Fibroblast of lung (primary cell): ENCODE measurements at regions not wholly inside any gene's neighbourhood (a gene's known extent, or its start where the extent isn't known, plus 50 kb on each side); places are given as distances from the start of the nearest gene placed in this dataset.

Source experiments
- DNase-seq, 2 donors: peaks; one replicate each; pipeline versions ENCODE4 v3.0.0 to v3.0.0-alpha.2; 2010; ENCODE audit warnings: low read depth in 2 of 2
- H2AFZ ChIP-seq: 2 replicates; pipeline ENCODE4 v1.5.1; 2012; ENCODE audit warnings: low read length, control low read depth, inconsistent platforms
- H3K27ac ChIP-seq: 2 replicates; pipeline ENCODE4 v1.5.1; 2011; ENCODE audit warnings: low read length, control low read depth; ENCODE audit not compliant: insufficient read depth
- H3K27me3 ChIP-seq: 2 replicates; pipeline ENCODE4 v1.5.1; 2011; ENCODE audit warnings: mild to moderate bottlenecking, low read length; ENCODE audit not compliant: control insufficient read depth, insufficient read depth
- H3K36me3 ChIP-seq: 2 replicates; pipeline ENCODE4 v1.5.1; 2011; ENCODE audit warnings: low read length; ENCODE audit not compliant: control insufficient read depth, insufficient read depth
- H3K4me1 ChIP-seq: 2 replicates; pipeline ENCODE4 v1.5.1; 2011; ENCODE audit warnings: low read length; ENCODE audit not compliant: control insufficient read depth, insufficient read depth; ENCODE audit errors: extremely low read depth
- H3K4me2 ChIP-seq: 2 replicates; pipeline ENCODE4 v1.5.1; 2011; ENCODE audit warnings: low read length, control low read depth; ENCODE audit not compliant: insufficient read depth; ENCODE audit errors: extremely low read depth
- H3K4me3 ChIP-seq, 4 experiments: fragments of 200-600 bp in 1 of 4; sonication (generic) in 1 of 4; replicated peaks in 1 of 4; 2 replicates each; pipeline ENCODE4 v1.5.1; 2011 to 2016; ENCODE audit warnings: low read length in 4 of 4, low read depth in 3 of 4, mild to moderate bottlenecking in 3 of 4, control low read depth in 2 of 4, inconsistent platforms in 1 of 4, mixed read lengths in 1 of 4; ENCODE audit not compliant: insufficient read depth in 1 of 4; ENCODE audit errors: control extremely low read depth in 1 of 4
- H3K79me2 ChIP-seq: 2 replicates; pipeline ENCODE4 v1.5.1; 2012; ENCODE audit warnings: mild to moderate bottlenecking, low read length, inconsistent platforms; ENCODE audit not compliant: control insufficient read depth, insufficient read depth
- H3K9ac ChIP-seq: 2 replicates; pipeline ENCODE4 v1.5.1; 2011; ENCODE audit warnings: mild to moderate bottlenecking, low read length, control low read depth; ENCODE audit not compliant: insufficient read depth
- H3K9me3 ChIP-seq: 2 replicates; pipeline ENCODE4 v1.5.1; 2012; ENCODE audit warnings: low read depth, low read length; ENCODE audit not compliant: control insufficient read depth, insufficient read depth
- H4K20me1 ChIP-seq: 2 replicates; pipeline ENCODE4 v1.5.1; 2011; ENCODE audit warnings: low read length; ENCODE audit not compliant: control insufficient read depth, insufficient read depth; ENCODE audit errors: extremely low read depth
- EZH2 ChIP-seq: IDR thresholded peaks from 2 replicates; pipeline ENCODE4 v1.5.1; 2012; ENCODE audit warnings: low read length, control low read depth, mild to moderate bottlenecking; ENCODE audit errors: missing control alignments
- TF ChIP-seq, protein P1 (sequence below), 2 donors: IDR thresholded peaks in 1 of 2; conservative IDR thresholded peaks in 1 of 2; 1 replicate in 1 of 2; 2 replicates in 1 of 2; pipeline ENCODE4 v1.5.1; 2011 to 2012; ENCODE audit warnings: low read length in 2 of 2, control low read depth in 1 of 2, inconsistent platforms in 1 of 2, low read depth in 1 of 2, mild to moderate bottlenecking in 1 of 2

GRCh38 chr13:59326717-59327116 lies 837.0 kb downstream of the DIAPH3 start:
- Histone ChIP-seq H3K9ac (no peak overlapping the region), H4K20me1 (no peaks in the 10 kb centered on the region), H3K36me3 (no peaks in the 10 kb centered on the region), H3K4me2 (no peak overlapping the region), H3K79me2 (no peaks in the 10 kb centered on the region), H3K4me1 (no peaks in the 10 kb centered on the region), H3K4me3 (no peak overlapping the region), H2AFZ (no peak overlapping the region), H3K27ac (no peak overlapping the region), H3K27me3 (no peaks in the 10 kb centered on the region), H3K9me3 (no peaks in the 10 kb centered on the region)
- TF ChIP-seq, protein P1, sequence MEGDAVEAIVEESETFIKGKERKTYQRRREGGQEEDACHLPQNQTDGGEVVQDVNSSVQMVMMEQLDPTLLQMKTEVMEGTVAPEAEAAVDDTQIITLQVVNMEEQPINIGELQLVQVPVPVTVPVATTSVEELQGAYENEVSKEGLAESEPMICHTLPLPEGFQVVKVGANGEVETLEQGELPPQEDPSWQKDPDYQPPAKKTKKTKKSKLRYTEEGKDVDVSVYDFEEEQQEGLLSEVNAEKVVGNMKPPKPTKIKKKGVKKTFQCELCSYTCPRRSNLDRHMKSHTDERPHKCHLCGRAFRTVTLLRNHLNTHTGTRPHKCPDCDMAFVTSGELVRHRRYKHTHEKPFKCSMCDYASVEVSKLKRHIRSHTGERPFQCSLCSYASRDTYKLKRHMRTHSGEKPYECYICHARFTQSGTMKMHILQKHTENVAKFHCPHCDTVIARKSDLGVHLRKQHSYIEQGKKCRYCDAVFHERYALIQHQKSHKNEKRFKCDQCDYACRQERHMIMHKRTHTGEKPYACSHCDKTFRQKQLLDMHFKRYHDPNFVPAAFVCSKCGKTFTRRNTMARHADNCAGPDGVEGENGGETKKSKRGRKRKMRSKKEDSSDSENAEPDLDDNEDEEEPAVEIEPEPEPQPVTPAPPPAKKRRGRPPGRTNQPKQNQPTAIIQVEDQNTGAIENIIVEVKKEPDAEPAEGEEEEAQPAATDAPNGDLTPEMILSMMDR (conservative IDR thresholded peaks at IDR 0.05 in 1 of 2, IDR thresholded peaks at IDR 0.05 in 1 of 2; ENCODE audit: low read depth in 1 of 2, low read length in 2 of 2): no peak
- TF ChIP-seq EZH2: no peak
- DNase-seq: no peak

- H3K27me3 ChIP-seq: no peaks in the 10 kb centered on the region
- DNase-seq: no peak
- H3K9me3 ChIP-seq: no peaks in the 10 kb centered on the region
- H3K9ac ChIP-seq: no peak overlapping the region
- TF ChIP-seq, protein P1 (conservative IDR thresholded peaks at IDR 0.05 in 1 of 2, IDR thresholded peaks at IDR 0.05 in 1 of 2; ENCODE audit: low read depth in 1 of 2, low read length in 2 of 2): no peak
- TF ChIP-seq EZH2: no peak
- no peaks in the 10 kb centered on the region for H3K36me3 ChIP-seq
- H3K27ac ChIP-seq: no peak overlapping the region
- no peaks in the 10 kb centered on the region for H4K20me1 ChIP-seq
- no peak overlapping the region for H3K4me2 ChIP-seq
- H3K79me2 ChIP-seq: no peaks in the 10 kb centered on the region
- no peaks in the 10 kb centered on the region for H3K4me1 ChIP-seq
- no peak overlapping the region for H2AFZ ChIP-seq
- H3K4me3 ChIP-seq: no peak overlapping the region
These were observed 833.0 kb downstream of the DIAPH3 start for GRCh38 chr13:59330764-59331163.

DNA sequence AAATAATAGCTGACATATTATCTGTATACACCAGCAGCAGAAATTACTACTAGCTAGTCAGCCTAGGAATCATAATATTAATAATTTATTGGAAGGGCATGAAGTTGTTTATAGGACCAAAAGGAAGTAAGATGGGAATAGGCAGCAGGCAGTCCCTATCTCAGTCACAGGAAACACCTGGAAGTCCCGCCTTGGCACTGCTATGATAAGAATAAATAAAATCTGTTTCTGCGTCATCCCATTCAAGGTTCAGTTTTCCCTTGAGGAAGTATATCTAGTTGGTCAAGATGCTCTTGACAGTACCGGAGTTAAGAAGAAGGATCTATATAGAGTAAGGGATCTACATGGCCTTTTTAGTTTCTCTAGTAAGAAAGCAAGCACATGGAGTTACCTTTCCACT lies 830.8 kb downstream of the DIAPH3 start:
- Histone ChIP-seq H3K4me3 (no peak overlapping the region), H3K36me3 (no peaks in the 10 kb centered on the region), H3K79me2 (no peaks in the 10 kb centered on the region), H3K4me1 (no peaks in the 10 kb centered on the region), H3K4me2 (no peak overlapping the region), H2AFZ (no peak overlapping the region), H3K27ac (no peak overlapping the region), H3K9ac (no peak overlapping the region), H4K20me1 (no peaks in the 10 kb centered on the region), H3K9me3 (no peaks in the 10 kb centered on the region), H3K27me3 (no peaks in the 10 kb centered on the region)
- no peak for DNase-seq
- TF ChIP-seq, protein P1 (conservative IDR thresholded peaks at IDR 0.05 in 1 of 2, IDR thresholded peaks at IDR 0.05 in 1 of 2; ENCODE audit: low read depth in 1 of 2, low read length in 2 of 2): no peak
- TF ChIP-seq EZH2: no peak
